ENCODE measurements at regions not wholly inside any gene's neighbourhood (a gene's known extent, or its start where the extent isn't known, plus 50 kb on each side); places are given as distances from the start of the nearest gene placed in this dataset.

GRCh38 chr6:27176523-27177484 lies 70.7 kb upstream of the PRSS16 start:
- no peaks in the 10 kb centered on the region; the same call in 1 of the 2 replicates for H3K36me3 Mint-ChIP-seq
- H3K27ac Mint-ChIP-seq, result peak overlapping the region; percentile 97
- H3K4me1 Mint-ChIP-seq, result peaks cover 23% of the 10 kb centered on the region
- ATAC-seq, result no peak
- H3K4me3 Mint-ChIP-seq, result peak overlapping the region; percentile 98
- H3K9me3 Mint-ChIP-seq, result no peaks in the 10 kb centered on the region
- TF ChIP-seq HMGXB4 (CRISPR knock-in tag; IDR thresholded peaks at IDR 0.05) (peak; percentile 67; the same call in 1 of the 2 replicates), ELF4 (CRISPR knock-in tag; IDR thresholded peaks at IDR 0.05; ENCODE audit: low read depth) (no peak), ZNF512 (CRISPR knock-in tag; IDR thresholded peaks at IDR 0.05; ENCODE audit: borderline replicate concordance) (0 out of 2 replicates have a peak, but pooled peaks have one; percentile 23)
- ChIA-PET CTCF (interaction anchor here (0.5 to 1.9 kb wide), 22 partner anchors 10 to 867 kb away, joined by 3 to 7 read pairs (median 4); partner anchors contain the start of gene POM121L2), POLR2A (interaction anchor here (0.6 to 2.1 kb wide), 7 partner anchors 12 to 638 kb away, joined by 3 to 10 read pairs (median 3); a partner anchor contains a TSS)
- peak; percentile 29 for DNase-seq (ENCODE audit: low spot score)
- H3K27me3 Mint-ChIP-seq (ENCODE audit: low read depth), result peaks cover 3% of the 10 kb centered on the region; the same call in 1 of the 2 replicates

GRCh38 chr6:27177485-27178406 lies 69.8 kb upstream of the PRSS16 start:
- ATAC-seq (peak; percentile 72), DNase-seq (ENCODE audit: low spot score) (peak; percentile 81)
- Mint-ChIP-seq H3K36me3 (no peaks in the 10 kb centered on the region; the same call in 1 of the 2 replicates), H3K27ac (peak overlapping the region; percentile 97), H3K4me3 (peak overlapping the region; percentile 98), H3K9me3 (no peaks in the 10 kb centered on the region), H3K4me1 (peaks cover 23% of the 10 kb centered on the region), H3K27me3 (ENCODE audit: low read depth) (peaks cover 3% of the 10 kb centered on the region; the same call in 1 of the 2 replicates)
- ChIA-PET CTCF (interaction anchor here (0.5 to 1.9 kb wide), 24 partner anchors 10 to 868 kb away, joined by 3 to 7 read pairs (median 4); partner anchors contain the start of gene POM121L2), POLR2A (interaction anchor here (0.6 to 2.1 kb wide), 11 partner anchors 10 to 660 kb away, joined by 3 to 18 read pairs (median 3); a partner anchor contains a TSS)
- 0 out of 2 replicates have a peak, but pooled peaks have one; percentile 29 for TF ChIP-seq FOXK1 (CRISPR knock-in tag; IDR thresholded peaks at IDR 0.05)
- TF ChIP-seq HMGXB4 (CRISPR knock-in tag; IDR thresholded peaks at IDR 0.05), result peak; percentile 88
- TF ChIP-seq ZNF232 (CRISPR knock-in tag; IDR thresholded peaks at IDR 0.05), result 0 out of 2 replicates have a peak, but pooled peaks have one; percentile 16
- TF ChIP-seq NFATC4 (CRISPR knock-in tag; IDR thresholded peaks at IDR 0.05), result no peak; the same call in 1 of the 2 replicates

- DNase-seq (ENCODE audit: low spot score) (no peak), ATAC-seq (no peak; the same call in 1 of the 2 replicates)
- Mint-ChIP-seq H3K4me1 (peaks cover 23% of the 10 kb centered on the region), H3K9me3 (no peaks in the 10 kb centered on the region), H3K27ac (peak overlapping the region; percentile 97), H3K4me3 (peak overlapping the region; percentile 98), H3K36me3 (no peaks in the 10 kb centered on the region; the same call in 1 of the 2 replicates), H3K27me3 (ENCODE audit: low read depth) (peaks cover 3% of the 10 kb centered on the region; the same call in 1 of the 2 replicates)
- TF ChIP-seq SOX15 (CRISPR knock-in tag; IDR thresholded peaks at IDR 0.05) (no peak), AR (CRISPR knock-in tag; IDR thresholded peaks at IDR 0.05) (0 out of 2 replicates have a peak, but pooled peaks have one; percentile 25), MAX (CRISPR knock-in tag; IDR thresholded peaks at IDR 0.05) (peak; percentile 13; the same call in 1 of the 2 replicates)
- ChIA-PET CTCF (interaction anchor here (0.6 to 1.9 kb wide), 10 partner anchors 10 to 618 kb away, joined by 3 to 7 read pairs (median 4); no protein-coding TSS in a partner anchor), POLR2A (interaction anchor here (0.6 to 1.7 kb wide), 7 partner anchors 9 to 660 kb away, joined by 3 to 18 read pairs (median 3); a partner anchor contains a TSS)
Measured at GRCh38 chr6:27178407-27178730, 69.1 kb upstream of the PRSS16 start.

Measured in WTC11 (cell line).